Uterus (tissue), 2 donors: ENCODE measurements at regions not wholly inside any gene's neighbourhood (a gene's known extent, or its start where the extent isn't known, plus 50 kb on each side); places are given as distances from the start of the nearest gene placed in this dataset.

Source experiments
- POLR2A ChIP-seq, 2 donors: fragments of 450-650 bp; IDR thresholded peaks; one replicate each; pipeline ENCODE4 v1.6.1; 2016; ENCODE audit warnings: antibody characterized with exemption in 2 of 2, mild to moderate bottlenecking in 1 of 2, moderate library complexity in 1 of 2
- TF ChIP-seq, protein P1 (sequence below), 4 experiments: fragments of 200-600 bp in 2 of 4; fragments of 450-650 bp in 2 of 4; sonication (generic) in 2 of 4; IDR thresholded peaks; one replicate each; pipeline ENCODE4 v1.5.1; 2016 to 2019; ENCODE audit warnings: antibody characterized with exemption in 4 of 4, mild to moderate bottlenecking in 2 of 4, moderate library complexity in 1 of 4

DNA sequence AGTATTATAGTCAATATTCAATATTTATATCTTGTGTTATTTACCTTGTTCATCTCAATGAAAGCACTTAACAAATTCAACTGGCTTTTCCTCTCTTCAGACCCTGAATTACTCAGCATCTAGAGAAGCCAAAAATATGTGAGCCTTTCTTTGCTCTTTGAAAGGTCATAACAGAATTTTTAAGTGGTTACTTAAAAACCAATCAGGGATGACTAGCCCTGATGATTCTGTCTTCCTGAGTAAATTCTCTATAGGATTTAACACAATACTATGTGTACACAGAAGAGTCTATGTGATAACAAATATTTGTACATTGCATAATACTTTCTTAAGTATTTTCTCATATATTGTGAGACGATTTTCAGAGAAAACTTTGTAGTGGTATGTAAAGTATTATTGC is 546.3 kb downstream of the MAT2B start:
- TF ChIP-seq, protein P1, sequence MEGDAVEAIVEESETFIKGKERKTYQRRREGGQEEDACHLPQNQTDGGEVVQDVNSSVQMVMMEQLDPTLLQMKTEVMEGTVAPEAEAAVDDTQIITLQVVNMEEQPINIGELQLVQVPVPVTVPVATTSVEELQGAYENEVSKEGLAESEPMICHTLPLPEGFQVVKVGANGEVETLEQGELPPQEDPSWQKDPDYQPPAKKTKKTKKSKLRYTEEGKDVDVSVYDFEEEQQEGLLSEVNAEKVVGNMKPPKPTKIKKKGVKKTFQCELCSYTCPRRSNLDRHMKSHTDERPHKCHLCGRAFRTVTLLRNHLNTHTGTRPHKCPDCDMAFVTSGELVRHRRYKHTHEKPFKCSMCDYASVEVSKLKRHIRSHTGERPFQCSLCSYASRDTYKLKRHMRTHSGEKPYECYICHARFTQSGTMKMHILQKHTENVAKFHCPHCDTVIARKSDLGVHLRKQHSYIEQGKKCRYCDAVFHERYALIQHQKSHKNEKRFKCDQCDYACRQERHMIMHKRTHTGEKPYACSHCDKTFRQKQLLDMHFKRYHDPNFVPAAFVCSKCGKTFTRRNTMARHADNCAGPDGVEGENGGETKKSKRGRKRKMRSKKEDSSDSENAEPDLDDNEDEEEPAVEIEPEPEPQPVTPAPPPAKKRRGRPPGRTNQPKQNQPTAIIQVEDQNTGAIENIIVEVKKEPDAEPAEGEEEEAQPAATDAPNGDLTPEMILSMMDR (IDR thresholded peaks at IDR 0.05): no peak
- no peak for TF ChIP-seq POLR2A (IDR thresholded peaks at IDR 0.05)
